Psoas muscle (tissue), 7 donors: ENCODE measurements at regions not wholly inside any gene's neighbourhood (a gene's known extent, or its start where the extent isn't known, plus 50 kb on each side); places are given as distances from the start of the nearest gene placed in this dataset.

Experiments
- ATAC-seq, 4 donors: fragments of 200-7000 bp; cut with Tn5 transposase; one replicate each; pipeline ENCODE4 v1.9.1; 2020; ENCODE audit warnings: moderate library complexity in 3 of 4, mild to moderate bottlenecking in 2 of 4
- DNase-seq, 2 donors: peaks; one replicate each; pipeline ENCODE4 v3.0.0-alpha.2; 2020
- H3K27ac ChIP-seq: fragments of 200-600 bp; one replicate; pipeline ENCODE4 v1.8.0; 2022
- H3K27me3 ChIP-seq, 3 donors: fragments of 200-600 bp in 1 of 3; one replicate each; pipeline versions ENCODE4 v1.6.1 to v1.8.0; 2013 to 2022; ENCODE audit warnings: low read length in 2 of 3, mild to moderate bottlenecking in 2 of 3, moderate library complexity in 1 of 3; ENCODE audit not compliant: insufficient read depth in 3 of 3
- H3K36me3 ChIP-seq, 2 donors: fragments of 200-600 bp in 1 of 2; one replicate each; pipeline versions ENCODE4 v1.6.1 to v1.8.0; 2013 to 2022; ENCODE audit warnings: low read depth in 1 of 2, mild to moderate bottlenecking in 1 of 2, moderate library complexity in 1 of 2; ENCODE audit not compliant: insufficient read depth in 1 of 2
- H3K4me1 ChIP-seq: fragments of 200-600 bp; one replicate; pipeline ENCODE4 v1.8.0; 2022
- H3K4me3 ChIP-seq: fragments of 200-600 bp; one replicate; pipeline ENCODE4 v1.8.0; 2022; ENCODE audit warnings: mild to moderate bottlenecking
- H3K9me3 ChIP-seq: fragments of 200-600 bp; one replicate; pipeline ENCODE4 v1.8.0; 2022
- CTCF ChIP-seq: fragments of 200-600 bp; IDR thresholded peaks from one replicate; pipeline ENCODE4 v1.8.0; 2022; ENCODE audit warnings: antibody characterized with exemption
- WGBS, 3 donors: extraction: QIAGEN DNeasy Blood & Tissue Kit; methylation state at CpG; one replicate each; pipeline versions ENCODE4 v1.1.6 to v1.1.7; 2013; 5-methylcytosine and 5-hydroxymethylcytosine counted together
- intact Hi-C, 2 donors: fragments of 100-400 bp; cut with DNase I; formaldehyde crosslinking; loops; one replicate each; pipeline versions ENCODE4 v1.11.0 to v1.14.2; 2022
- donor health status: healthy with polysubstance abuse.
- donor health status: DM: no; HTN: no; CAD: no; lungs with moderate emphysema.
- donor health status: Bipolar disorder and iron deficiency.
- donor health status: healthy.
- donor health status: DM: yes; HTN: yes; CAD: no.
- donor health status: DM: no; HTN: no; CAD: no.
- donor health status: DM: yes; HTN: yes; CAD: no.

GRCh38 chr2:797993-798392 lies 120.8 kb upstream of the TMEM18 start:
- Histone ChIP-seq H3K4me3 (no peak overlapping the region), H3K4me1 (no peaks in the 10 kb centered on the region), H3K27ac (no peak overlapping the region), H3K9me3 (no peaks in the 10 kb centered on the region), H3K36me3 (no peaks in the 10 kb centered on the region), H3K27me3 (peaks cover 0 to 6% (median 0%) of the 10 kb centered on the region in 3 donors)
- WGBS, 3 donors, result 70 to 72% (median 72%) methylated on average over 6 of the region's 6 CpGs
- intact Hi-C loops, result no loop called here
- no peak for TF ChIP-seq CTCF
- no peak for DNase-seq
- no peak for ATAC-seq

- H3K9me3 ChIP-seq, result no peaks in the 10 kb centered on the region
- intact Hi-C loops, result no loop called here
- H3K4me1 ChIP-seq, result no peaks in the 10 kb centered on the region
- no peak for DNase-seq
- H3K27me3 ChIP-seq, result peaks cover 0 to 6% (median 2%) of the 10 kb centered on the region in 3 donors
- TF ChIP-seq CTCF, result no peak
- no peaks in the 10 kb centered on the region for H3K36me3 ChIP-seq
- H3K4me3 ChIP-seq, result no peak overlapping the region
- H3K27ac ChIP-seq, result no peak overlapping the region
- ATAC-seq, result no peak
- WGBS, 3 donors, result 78 to 81% (median 78%) methylated on average over 8 of the region's 8 CpGs
These were observed 120.3 kb upstream of the TMEM18 start for GRCh38 chr2:797556-797955.

- Histone ChIP-seq H3K9me3 (no peaks in the 10 kb centered on the region), H3K27ac (no peak overlapping the region), H3K36me3 (no peaks in the 10 kb centered on the region), H3K27me3 (peaks cover 0 to 6% (median 2%) of the 10 kb centered on the region in 3 donors), H3K4me1 (no peaks in the 10 kb centered on the region), H3K4me3 (no peak overlapping the region)
- intact Hi-C loops, result no loop called here
- DNase-seq, result no peak
- WGBS, 3 donors, result 50 to 76% (median 69%) methylated on average over 24 of the region's 24 CpGs
- no peak for TF ChIP-seq CTCF
- ATAC-seq, result no peak
These were observed 119.2 kb upstream of the TMEM18 start for GRCh38 chr2:796141-796985.

GRCh38 chr2:795531-796041 lies 118.4 kb upstream of the TMEM18 start:
- H3K36me3 ChIP-seq, result no peaks in the 10 kb centered on the region
- no peak for TF ChIP-seq CTCF
- H3K27me3 ChIP-seq, result peaks cover 0 to 6% (median 2%) of the 10 kb centered on the region in 3 donors
- H3K9me3 ChIP-seq, result no peaks in the 10 kb centered on the region
- peak in 1 of 2 donors; percentile 63 for DNase-seq
- H3K4me3 ChIP-seq, result no peak overlapping the region
- peak in 3 of 4 donors; percentile 24 to 43 (median 42) for ATAC-seq
- no peaks in the 10 kb centered on the region for H3K4me1 ChIP-seq
- intact Hi-C loops, result no loop called here
- no peak overlapping the region for H3K27ac ChIP-seq
- 16 to 49% (median 42%) methylated on average over 18 of the region's 18 CpGs for WGBS, 3 donors
